Activated CD4-positive, alpha-beta T cell treated with anti-CD3 and anti-CD28 coated beads for 48 hours (primary cell): ENCODE measurements at regions not wholly inside any gene's neighbourhood (a gene's known extent, or its start where the extent isn't known, plus 50 kb on each side); places are given as distances from the start of the nearest gene placed in this dataset.
"Not testable (repeated sequence)": the region's sequence is repeated elsewhere in the genome, so short reads cannot be mapped to it uniquely, and the experiment has no call there.

ENCODE experiments used
- DNase-seq: peaks from one replicate; pipeline ENCODE4 v3.0.0-alpha.2; 2020

DNA sequence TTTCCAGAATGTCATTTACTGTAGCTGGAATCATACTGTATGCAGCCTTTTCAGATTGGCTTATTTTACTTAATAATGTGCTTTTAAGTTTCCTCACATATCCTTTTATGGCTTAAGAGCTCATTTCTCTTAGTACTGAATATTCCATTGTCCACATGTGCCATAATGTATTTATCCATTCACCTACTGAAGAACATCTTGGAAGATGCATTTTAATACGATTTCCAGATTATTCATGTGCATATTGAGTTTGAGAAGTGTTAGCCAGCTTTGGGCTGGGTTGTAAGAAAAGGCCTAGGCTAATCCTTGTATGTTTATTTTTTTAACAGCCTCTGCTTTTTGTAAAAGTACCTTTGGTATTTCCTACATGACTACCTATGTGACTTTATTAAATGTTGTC lies 109.3 kb upstream of the MDFIC start:
- no peak for DNase-seq

DNA sequence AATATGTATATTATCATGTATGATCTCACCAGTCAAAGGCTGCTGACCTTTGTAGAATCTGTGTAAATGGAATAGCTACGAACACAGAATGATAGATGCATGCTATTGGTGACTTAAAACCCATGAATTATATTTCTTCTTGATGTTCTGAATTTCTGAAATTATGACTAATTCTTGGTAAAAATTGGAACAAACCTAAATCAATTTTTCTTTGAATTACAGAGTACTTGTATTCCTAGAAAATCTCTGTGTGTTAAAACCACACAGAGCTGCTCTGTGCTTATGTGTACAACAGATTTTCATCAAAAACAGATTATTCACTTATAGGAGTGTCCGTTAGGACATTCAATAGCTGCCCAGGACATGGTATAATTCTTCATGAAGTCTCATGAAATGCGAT lies 108.3 kb upstream of the MDFIC start:
- no peak for DNase-seq

DNA sequence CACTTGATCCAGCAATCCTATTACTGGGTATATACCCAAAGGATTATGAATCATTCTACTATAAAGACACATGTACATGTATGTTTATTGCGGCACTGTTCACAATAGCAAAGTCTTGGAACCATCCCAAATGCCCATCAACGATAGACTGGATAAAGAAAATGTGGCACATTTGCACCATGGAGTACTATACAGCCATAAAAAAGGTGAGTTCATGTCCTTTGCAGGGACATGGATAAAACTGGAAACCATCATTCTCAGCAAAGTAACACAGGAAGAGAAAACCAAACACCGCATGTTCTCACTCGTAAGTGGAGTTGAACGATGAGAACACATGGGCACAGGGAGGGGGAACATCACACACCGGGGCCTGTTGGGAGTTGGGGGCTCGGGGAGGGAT lies 104.9 kb upstream of the MDFIC start:
- DNase-seq, result not testable (repeated sequence)

DNA sequence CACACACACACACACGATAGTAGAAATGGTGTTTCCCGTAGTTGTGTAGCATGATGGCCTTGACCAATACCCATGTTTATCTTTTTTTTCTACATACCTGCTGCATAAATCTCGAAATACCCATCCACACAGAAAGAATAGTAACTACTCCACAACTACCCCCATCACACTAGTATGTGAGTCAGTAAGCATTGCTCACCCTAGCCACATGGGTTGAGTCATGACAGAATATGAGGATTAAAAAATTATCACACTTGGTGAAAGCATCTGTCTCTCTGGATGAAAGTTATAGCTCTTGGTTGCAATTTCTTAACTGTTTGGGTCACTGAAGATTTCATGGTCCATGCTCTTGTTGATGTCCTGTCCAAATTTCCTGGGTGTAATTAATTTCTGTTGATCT lies 103.4 kb upstream of the MDFIC start:
- peak; percentile 38 for DNase-seq

DNA sequence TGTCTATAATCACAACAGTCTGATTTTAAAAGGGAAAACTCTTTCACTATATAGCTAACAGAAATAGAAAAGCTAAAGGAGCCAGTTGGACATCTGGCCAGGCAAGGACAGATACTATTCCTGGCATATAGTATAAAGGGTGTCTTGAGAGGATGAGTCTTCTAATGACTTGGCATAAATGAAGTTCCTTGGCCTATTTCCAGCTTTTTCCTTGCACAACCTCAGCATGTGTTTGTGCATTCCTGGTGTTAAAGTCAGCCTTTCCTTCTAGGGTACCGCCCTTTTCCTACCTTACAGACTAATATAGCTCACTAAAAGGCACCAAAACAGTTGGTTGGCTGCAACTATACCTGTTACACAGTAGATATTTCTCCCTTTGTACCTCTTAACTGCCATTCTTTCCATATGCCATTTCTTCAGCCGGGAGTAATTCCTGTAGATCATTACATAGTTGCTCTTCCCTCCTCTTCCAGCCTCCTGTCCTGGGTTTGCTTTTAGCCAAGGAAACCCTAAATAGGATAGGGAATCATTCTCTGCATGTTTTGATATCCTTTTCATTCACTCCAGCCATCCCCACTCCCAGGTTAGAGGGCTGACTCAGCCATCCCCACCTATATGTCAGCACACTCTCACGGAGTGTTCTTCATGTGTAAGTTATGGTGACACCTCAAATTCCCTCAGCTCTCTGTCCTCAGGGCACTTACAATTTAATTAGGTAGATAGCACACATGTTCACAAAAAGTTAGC lies 102.1 kb upstream of the MDFIC start:
- no peak for DNase-seq

DNA sequence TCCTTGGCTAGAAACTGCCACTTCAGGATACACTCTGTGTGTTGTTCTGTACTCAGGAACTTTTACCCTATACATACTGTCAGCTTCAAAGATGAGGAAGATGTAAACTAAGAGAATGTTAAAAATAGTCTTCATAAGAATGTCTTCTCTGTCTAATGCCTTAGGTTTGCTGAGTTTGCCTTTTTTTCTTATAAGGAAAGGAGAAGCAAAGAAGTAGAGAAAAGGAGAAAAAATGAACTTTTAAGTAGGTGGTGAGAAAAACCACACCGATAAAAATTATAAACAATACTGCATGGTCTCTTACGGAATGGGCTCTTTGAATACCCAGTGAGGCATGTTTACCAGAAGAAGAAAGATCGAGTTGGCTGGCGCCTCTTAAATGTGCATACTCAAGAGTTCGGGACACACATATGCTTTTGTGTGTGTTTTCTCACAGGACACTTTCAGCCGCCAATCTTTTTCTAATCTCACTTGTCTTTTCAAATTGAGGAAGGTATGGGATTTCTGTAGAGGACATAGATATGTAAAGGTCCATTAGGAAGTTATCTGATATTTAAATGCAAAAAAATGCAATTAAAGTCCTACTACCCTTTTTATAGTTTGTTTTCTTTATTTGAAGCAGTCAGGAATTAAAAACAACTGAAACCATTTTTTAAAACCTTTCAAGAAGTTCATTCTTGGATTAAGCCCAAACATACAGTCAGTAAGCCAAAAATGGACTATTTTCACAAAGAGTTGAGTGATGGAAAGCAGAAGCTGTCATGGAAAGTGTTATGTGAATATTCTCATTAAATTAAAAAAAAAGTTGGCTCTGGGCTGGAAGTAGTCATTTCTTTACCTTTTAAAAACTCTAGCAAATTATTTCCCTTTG lies 100.6 kb upstream of the MDFIC start:
- DNase-seq, result no peak

DNA sequence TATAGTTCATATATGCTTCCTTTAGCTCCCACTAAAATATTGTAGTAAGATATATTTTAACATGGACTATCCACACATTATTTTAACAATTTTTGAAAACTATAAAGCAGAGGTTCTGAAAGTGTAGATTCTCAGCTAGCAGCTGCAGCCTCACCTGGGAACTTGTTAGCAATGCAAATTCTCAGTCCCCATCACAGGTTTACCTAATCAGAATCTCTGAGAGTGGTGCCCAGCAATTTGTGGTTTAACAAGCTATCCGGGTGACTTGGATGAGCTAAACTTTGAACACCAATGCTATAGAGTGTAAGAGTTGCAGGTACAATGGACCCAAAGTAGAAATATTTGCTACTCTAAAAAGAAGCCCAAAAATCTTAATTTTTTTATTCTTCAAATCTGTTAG lies 99.8 kb upstream of the MDFIC start:
- DNase-seq, result no peak

DNA sequence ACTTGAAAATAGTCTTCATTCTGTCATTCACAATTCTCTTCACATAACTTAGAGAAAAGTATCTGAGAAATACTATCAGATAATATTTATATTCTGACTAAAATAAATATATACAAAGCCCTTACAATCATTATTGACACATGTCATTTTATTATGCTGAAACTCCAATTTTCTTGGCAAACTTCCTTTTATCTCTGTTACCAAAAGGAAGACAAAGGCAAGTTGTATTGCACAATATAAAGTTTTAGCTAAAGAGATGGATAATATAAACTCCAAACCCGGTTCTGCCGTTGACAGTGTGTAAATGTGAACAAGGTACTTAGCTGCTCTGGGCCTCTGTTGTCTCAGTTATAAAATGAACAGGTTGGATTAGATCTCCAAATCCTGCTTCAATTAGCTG lies 99.0 kb upstream of the MDFIC start:
- DNase-seq, result no peak

DNA sequence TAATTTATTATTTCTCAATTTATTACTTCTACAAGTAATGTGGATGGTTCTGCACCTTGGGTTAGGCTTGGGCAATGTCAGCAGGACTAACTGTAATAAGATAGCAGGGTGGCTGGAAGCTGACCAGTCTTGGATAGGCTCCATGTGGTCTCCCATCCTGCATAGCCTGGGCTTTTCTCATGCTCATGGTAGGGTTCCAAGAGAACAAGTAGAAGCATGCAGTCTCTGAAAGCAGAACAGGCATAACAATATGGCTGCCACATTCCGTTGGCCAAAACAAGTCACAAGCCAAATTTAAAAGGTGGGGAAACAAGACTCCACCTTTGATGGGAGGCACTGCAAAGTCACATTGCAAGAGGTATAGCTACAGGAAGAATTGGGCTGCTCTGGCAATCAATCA lies 98.6 kb upstream of the MDFIC start:
- DNase-seq, result no peak

DNA sequence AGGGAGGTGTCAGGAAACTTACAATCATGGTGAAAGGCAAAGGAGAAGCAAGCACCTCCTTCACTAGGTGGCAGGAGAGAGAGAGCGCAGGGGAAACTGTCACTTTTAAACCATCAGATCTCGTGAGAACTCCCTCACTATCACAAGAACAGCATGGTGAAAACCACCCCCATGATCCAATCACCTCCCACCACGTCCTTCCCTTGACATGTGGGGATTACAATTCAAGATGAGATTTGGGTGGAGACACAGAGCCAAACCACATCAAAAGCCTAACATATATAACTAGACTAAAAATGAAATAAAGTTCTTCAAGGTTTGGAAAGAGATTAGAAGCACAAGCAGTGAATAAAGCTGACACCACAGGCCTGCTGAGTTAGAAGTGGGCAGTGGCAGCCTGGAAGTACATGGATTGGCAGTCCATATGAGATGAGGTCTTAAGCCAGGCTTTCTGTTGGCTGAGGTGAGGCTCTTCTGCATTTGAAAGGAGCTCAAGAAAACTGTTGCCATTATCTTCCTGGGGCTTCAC lies 96.4 kb upstream of the MDFIC start:
- DNase-seq, result peak; percentile 78

DNA sequence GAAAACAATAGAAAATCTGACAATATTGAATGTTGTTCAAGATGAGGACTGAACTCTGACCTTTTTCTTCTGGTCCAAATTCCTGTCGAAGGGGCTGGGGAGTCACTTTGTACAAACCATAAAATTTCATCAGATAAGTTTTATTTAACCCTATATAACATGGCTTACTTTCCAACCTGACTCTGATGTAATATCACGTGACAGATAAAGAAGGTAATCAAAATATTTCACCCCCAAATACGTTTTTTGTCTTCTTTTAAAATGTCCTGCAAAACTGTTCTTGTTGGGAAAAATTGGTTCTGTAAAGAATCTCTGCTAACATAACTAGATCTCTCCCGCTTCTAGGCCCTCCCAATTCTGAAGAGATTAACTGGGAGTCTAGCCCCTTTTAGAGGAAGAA lies 90.9 kb upstream of the MDFIC start:
- no peak for DNase-seq

DNA sequence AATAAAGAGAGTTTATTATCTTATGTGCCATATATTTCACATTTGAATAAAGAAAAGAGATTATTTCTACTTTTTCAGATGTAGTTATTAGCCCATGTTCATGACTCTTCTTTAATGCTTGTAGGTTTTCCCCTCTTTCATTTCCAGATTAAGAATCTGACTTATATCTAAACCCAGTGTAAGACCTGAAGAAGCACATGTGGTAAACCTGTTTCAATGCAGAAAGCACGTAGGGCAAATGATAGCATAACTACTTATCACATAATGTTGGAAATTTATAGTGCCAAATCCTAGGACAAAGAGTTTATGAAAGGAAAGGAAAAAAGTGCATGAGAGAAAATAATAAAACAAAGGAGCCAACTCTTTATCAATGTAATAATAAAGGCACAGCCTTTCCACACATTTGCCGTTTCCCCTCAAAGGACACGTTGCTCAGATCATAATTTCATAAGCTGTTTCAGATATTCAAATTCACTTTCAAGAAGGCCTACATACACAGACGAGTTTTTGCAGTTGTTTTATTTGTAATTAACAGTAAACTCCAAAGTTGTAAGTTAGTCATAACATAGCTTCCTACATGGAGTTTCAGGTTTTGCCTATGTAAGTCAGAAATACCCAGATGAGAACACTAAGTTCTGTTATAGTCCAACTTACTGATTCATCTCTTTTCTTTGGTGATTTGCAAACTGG lies 88.8 kb upstream of the MDFIC start:
- no peak for DNase-seq

DNA sequence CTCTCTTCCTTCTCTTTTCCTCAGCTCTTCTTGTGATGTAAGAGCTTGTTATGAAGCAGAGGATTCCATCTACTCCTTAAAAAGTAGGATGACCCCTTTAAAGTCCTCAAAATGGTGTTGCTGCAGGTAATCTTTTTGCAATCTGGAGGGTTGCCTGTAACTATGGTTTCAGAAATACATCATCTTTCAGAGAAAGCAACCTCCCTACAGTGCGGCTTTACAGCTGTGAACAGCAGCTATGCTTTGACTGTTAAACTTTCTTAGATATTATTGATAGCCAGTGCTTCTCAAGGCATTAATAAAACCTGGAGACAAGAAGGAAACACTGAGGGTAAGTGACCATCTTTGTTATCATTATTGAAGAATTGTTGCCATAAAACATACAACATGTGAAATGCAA lies 86.6 kb upstream of the MDFIC start:
- DNase-seq, result no peak

DNA sequence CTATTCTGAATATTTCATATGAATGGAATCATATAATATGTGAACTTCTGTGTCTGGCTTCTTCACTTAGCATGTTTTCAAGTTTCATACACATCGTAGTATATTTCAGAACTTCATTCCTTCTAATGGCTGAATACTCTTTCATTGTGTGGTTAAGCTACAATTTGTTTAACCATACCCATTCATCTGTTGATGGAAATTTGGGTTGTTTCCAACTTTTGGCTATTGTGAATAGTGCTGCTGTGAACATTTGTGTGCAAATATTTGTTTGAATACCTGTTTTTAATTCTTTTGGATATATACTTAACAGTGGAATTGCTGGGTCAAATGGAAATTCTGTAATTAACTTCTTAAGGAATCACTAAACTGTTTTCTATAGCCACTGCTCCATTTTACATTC lies 86.0 kb upstream of the MDFIC start:
- DNase-seq, result no peak

DNA sequence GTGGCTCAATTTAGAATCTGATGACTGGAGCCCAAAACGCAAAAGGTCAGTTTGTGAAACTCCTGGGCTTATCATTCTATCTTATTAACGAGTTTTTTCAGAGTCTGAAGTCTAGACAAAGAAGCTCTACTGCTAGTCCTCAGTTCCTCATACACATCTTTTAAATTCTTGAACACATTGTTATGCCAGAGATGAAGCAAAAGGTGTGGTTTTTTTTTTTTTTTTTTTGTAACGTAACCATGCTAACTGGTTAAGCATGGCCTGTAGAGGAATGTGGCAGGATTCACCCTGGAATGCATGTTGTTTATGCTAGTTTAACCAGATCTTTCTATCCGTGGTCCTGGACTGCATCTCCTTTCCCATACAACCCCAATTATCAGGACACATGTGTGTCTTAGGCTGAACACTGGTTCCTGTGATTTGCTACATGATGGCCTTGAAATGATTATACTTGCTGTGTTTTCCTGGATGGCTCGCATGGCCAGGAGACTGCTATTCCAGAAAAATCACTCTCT lies 79.3 kb upstream of the MDFIC start:
- no peak for DNase-seq

DNA sequence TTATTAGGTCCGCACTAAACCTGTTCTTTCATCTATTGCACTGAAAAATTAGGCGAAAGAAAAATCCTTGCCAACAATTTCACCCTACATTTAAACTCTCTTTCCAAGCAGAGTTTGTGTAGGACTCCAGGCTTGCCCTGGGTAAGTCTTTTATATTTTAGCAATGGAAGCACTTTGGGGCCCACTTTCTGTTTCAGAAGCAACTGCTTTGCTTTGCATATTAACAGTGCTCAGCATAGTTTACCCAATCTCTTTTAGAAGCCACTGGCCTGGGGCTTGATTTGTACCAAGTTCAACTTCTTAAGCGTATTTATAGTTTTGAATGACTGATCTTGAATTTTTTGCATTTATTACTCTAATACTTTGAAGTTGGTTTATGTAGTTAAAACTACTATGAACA lies 78.8 kb upstream of the MDFIC start:
- DNase-seq, result no peak

DNA sequence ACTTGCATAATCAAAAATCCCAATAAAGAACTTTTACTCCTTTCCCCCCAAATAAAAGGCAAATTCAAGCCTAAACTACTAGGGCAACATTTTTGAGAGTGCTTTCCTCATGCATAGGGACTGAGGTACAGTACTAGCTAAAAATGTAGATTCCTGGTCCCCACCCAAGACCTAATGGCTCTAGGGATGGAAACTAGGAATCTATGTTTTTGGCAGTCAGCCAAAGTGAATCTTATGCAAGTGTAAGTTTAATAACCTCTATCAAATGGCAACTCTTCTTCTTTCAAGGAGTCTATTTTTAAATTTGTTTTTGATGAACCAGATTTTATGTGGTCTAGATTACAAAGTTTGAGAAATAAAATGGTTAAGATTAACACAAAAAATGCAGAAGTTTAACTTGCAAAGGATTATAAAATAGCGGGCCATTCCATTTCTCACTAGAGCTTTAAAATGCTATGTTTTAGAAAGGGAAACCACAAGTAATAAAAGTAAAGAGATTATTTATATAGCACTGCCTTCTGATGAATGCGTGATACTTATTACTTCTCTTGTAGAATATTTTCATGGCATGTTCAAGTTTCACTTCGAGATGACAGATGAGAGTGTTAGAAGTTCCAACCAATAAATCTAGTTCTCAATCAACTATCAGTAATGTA lies 70.4 kb upstream of the MDFIC start:
- no peak for DNase-seq

DNA sequence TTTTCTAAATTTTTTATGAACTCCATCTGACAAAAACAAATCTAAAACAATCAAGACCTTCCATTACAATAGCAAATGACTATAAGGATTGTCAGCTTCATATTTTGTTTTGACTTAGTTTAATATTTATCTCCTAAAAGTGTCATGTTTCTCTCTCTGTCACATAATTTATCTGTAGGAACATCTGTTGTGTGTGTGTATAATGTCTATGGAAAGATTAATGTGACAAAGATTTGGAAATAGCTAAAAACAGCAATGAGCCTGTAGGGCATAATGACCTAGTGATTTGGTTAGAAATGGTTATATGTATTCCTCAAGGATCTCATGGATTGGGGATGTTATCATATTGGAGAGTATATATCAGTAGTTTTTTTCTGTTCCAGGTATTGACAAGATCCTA lies 69.6 kb upstream of the MDFIC start:
- no peak for DNase-seq

DNA sequence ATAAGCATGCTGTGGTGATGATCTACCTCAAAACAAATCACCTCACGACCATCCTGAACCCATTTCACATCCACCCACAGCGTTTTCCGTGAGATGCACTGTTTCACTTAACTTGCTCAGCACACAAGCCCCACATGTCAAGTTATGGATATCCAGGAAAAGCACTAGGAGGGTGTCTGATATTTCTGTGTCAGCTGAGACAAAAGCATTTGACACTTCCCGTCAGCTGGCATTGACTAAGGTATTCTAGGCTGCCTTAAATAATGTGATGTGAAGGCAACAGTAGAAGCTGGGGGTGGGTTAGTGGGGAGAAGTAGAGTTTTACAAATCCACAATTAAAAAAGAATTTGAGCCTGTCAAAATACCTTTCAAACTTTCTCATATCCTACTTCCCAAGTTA lies 68.7 kb upstream of the MDFIC start:
- no peak for DNase-seq

DNA sequence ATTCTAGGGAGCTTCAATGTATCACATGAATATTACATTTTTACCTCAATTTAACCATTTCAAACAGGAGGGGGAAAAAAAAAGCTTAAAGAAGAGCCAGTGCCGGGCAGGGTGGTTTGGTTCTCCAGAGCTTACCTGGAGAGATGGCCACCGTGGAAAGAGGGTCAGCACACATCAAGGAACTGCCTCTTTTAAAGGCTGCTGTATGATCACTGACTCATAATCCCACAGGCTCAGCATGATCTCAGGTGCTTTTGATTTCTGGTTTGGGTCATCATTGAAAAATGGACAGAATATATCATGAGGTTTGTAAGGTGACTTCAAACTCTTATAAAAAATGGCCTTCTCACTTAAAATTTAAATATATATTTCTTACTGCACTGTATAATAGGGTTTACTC lies 67.5 kb upstream of the MDFIC start:
- DNase-seq, result no peak

DNA sequence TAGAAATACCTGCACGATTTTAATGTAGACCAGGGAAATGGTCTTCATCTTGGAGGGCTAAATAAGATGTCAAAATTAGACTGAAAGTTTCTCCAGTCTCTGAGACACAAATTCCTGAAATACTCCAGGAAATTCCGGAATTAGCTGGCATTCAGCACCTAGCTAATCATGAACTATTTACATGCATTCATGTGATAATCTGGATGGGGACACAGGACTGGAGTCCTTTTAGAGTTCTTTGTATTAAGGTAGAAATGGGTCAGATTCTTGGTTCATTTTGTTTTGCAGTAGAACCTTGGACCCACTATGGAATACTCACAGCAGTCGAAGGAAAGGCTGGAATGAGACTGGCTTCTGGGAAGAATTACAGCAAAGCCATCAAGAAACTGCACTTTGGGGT lies 65.3 kb upstream of the MDFIC start:
- DNase-seq, result no peak

DNA sequence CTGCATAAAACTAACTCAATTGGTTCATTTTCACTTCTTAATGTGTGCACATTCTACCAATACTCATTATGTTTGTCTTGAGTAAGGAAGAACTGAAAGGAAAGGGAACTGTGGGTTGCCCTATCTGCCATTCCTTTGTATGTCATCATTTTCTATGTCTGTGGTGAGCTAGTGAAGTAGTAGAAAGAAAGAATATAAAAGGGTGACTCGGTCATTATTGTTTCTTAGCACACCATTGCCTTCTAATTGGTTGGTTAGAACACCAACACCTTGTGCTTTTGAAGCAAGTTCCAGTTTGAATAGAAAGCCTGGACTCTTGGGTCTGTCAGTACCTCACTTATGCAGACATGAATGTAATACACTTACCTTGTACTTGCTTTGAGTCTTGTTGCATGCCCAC lies 64.3 kb upstream of the MDFIC start:
- no peak for DNase-seq

DNA sequence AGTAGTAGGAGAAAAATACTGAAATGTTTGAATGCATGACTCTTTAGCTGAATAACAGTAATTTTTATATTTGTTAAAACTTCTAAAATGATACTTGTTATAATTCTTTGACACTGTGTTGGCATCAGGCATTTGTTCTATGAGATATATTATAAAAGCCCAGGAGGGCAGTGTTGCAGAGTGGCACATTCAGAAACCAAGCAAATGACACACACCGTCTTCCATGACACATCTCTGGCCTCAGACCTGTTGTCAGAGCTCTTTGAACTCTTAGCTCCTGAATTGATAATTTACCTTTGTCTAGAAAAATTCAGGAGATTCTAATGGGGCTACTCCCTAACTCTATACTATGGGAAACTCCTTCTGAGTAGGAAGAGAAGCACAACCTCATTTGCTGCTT lies 62.4 kb upstream of the MDFIC start:
- no peak for DNase-seq
